ENCODE measurements at regions not wholly inside any gene's neighbourhood (a gene's known extent, or its start where the extent isn't known, plus 50 kb on each side); places are given as distances from the start of the nearest gene placed in this dataset.

- no peaks in the 10 kb centered on the region for H3K27me3 ChIP-seq (replicated peaks in 1 of 4; ENCODE audit: control extremely low read depth in 1 of 4, control insufficient read depth in 3 of 4, insufficient read depth in 4 of 4, low read length in 3 of 4)
- no peaks in the 10 kb centered on the region for H3K79me2 ChIP-seq (ENCODE audit: control insufficient read depth, insufficient read depth, low read length)
- no peak for DNase-seq
- no peaks in the 10 kb centered on the region for H3K4me1 Mint-ChIP-seq
- H3K4me3 ChIP-seq (ENCODE audit: control extremely low read depth in 1 of 5, extremely low read depth in 1 of 5, insufficient read depth in 1 of 5, low read depth in 2 of 5, low read length in 4 of 5): no peak overlapping the region
- H3K4me2 ChIP-seq (replicated peaks; ENCODE audit: low read depth, low read length, poor library complexity, severe bottlenecking): no peak overlapping the region
- POLR2A ChIA-PET: no interaction called here
- CTCF ChIA-PET: no interaction called here
- no peaks in the 10 kb centered on the region for H4K20me1 ChIP-seq (ENCODE audit: control insufficient read depth, insufficient read depth, low read length, poor library complexity, severe bottlenecking)
- H3K27me3 Mint-ChIP-seq: no peaks in the 10 kb centered on the region
- H2AFZ ChIP-seq (ENCODE audit: insufficient read depth, low read depth, low read length, poor library complexity, severe bottlenecking): no peak overlapping the region
- H3K27ac ChIP-seq (ENCODE audit: low read length in 2 of 2): no peak overlapping the region
- no peaks in the 10 kb centered on the region for H3K4me1 ChIP-seq (ENCODE audit: control insufficient read depth in 2 of 2, insufficient read depth in 2 of 2, low read length in 2 of 2)
- intact Hi-C loops (cut with micrococcal nuclease): no loop called here
- H3K9me3 Mint-ChIP-seq (ENCODE audit: insufficient read depth): peaks cover 2% of the 10 kb centered on the region
- H3K9me3 ChIP-seq (ENCODE audit: control extremely low read depth in 1 of 3, control insufficient read depth in 2 of 3, insufficient read depth in 1 of 3, low read length in 2 of 3): peaks cover 0 to 1% (median 0%) of the 10 kb centered on the region in 3 donors
- no peak overlapping the region for H3K27ac Mint-ChIP-seq
- H3K36me3 ChIP-seq (replicated peaks in 1 of 2; ENCODE audit: control extremely low read depth in 1 of 2, control insufficient read depth in 1 of 2, extremely low read depth in 1 of 2, insufficient read depth in 2 of 2, low read length in 1 of 2): no peaks in the 10 kb centered on the region
- TF ChIP-seq, protein P1, sequence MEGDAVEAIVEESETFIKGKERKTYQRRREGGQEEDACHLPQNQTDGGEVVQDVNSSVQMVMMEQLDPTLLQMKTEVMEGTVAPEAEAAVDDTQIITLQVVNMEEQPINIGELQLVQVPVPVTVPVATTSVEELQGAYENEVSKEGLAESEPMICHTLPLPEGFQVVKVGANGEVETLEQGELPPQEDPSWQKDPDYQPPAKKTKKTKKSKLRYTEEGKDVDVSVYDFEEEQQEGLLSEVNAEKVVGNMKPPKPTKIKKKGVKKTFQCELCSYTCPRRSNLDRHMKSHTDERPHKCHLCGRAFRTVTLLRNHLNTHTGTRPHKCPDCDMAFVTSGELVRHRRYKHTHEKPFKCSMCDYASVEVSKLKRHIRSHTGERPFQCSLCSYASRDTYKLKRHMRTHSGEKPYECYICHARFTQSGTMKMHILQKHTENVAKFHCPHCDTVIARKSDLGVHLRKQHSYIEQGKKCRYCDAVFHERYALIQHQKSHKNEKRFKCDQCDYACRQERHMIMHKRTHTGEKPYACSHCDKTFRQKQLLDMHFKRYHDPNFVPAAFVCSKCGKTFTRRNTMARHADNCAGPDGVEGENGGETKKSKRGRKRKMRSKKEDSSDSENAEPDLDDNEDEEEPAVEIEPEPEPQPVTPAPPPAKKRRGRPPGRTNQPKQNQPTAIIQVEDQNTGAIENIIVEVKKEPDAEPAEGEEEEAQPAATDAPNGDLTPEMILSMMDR (IDR thresholded peaks at IDR 0.05): no peak
- H3K4me3 Mint-ChIP-seq: no peak overlapping the region
- H3K9ac ChIP-seq (ENCODE audit: low read length): no peak overlapping the region
- ATAC-seq (ENCODE audit: low read depth): no peak
Measured at GRCh38 chr3:94360987-94361386, 298.1 kb downstream of the NSUN3 start.

- no peak for ATAC-seq (ENCODE audit: low read depth)
- Histone ChIP-seq H2AFZ (ENCODE audit: insufficient read depth, low read depth, low read length, poor library complexity, severe bottlenecking) (no peak overlapping the region), H4K20me1 (ENCODE audit: control insufficient read depth, insufficient read depth, low read length, poor library complexity, severe bottlenecking) (no peaks in the 10 kb centered on the region), H3K27me3 (replicated peaks in 1 of 4; ENCODE audit: control extremely low read depth in 1 of 4, control insufficient read depth in 3 of 4, insufficient read depth in 4 of 4, low read length in 3 of 4) (no peaks in the 10 kb centered on the region), H3K36me3 (replicated peaks in 1 of 2; ENCODE audit: control extremely low read depth in 1 of 2, control insufficient read depth in 1 of 2, extremely low read depth in 1 of 2, insufficient read depth in 2 of 2, low read length in 1 of 2) (no peaks in the 10 kb centered on the region), H3K79me2 (ENCODE audit: control insufficient read depth, insufficient read depth, low read length) (no peaks in the 10 kb centered on the region), H3K27ac (ENCODE audit: low read length in 2 of 2) (no peak overlapping the region), H3K4me2 (replicated peaks; ENCODE audit: low read depth, low read length, poor library complexity, severe bottlenecking) (no peak overlapping the region), H3K9ac (ENCODE audit: low read length) (no peak overlapping the region), H3K4me3 (ENCODE audit: control extremely low read depth in 1 of 5, extremely low read depth in 1 of 5, insufficient read depth in 1 of 5, low read depth in 2 of 5, low read length in 4 of 5) (no peak overlapping the region), H3K9me3 (ENCODE audit: control extremely low read depth in 1 of 3, control insufficient read depth in 2 of 3, insufficient read depth in 1 of 3, low read length in 2 of 3) (peaks cover 0 to 1% (median 0%) of the 10 kb centered on the region in 3 donors), H3K4me1 (ENCODE audit: control insufficient read depth in 2 of 2, insufficient read depth in 2 of 2, low read length in 2 of 2) (no peaks in the 10 kb centered on the region)
- WGBS (ENCODE audit: insufficient coverage): no CpG with 5 or more reads among the region's 4 CpGs
- no peak overlapping the region for H3K4me3 Mint-ChIP-seq
- H3K9me3 Mint-ChIP-seq (ENCODE audit: insufficient read depth): peaks cover 8% of the 10 kb centered on the region
- POLR2A ChIA-PET: no interaction called here
- intact Hi-C loops (cut with micrococcal nuclease): no loop called here
- H3K4me1 Mint-ChIP-seq: no peaks in the 10 kb centered on the region
- no peak for DNase-seq
- CTCF ChIA-PET: no interaction called here
- H3K27ac Mint-ChIP-seq: no peak overlapping the region
- H3K27me3 Mint-ChIP-seq: no peaks in the 10 kb centered on the region
- TF ChIP-seq, protein P1 (IDR thresholded peaks at IDR 0.05): no peak
- no peak for TF ChIP-seq EZH2 (IDR thresholded peaks at IDR 0.05; ENCODE audit: borderline replicate concordance, insufficient read depth, low read depth, low read length, poor library complexity, severe bottlenecking)
Measured at GRCh38 chr3:94362393-94362792, 299.5 kb downstream of the NSUN3 start.

Measured in B cell (primary cell).